AG04450 (cell line): ENCODE measurements at regions not wholly inside any gene's neighbourhood (a gene's known extent, or its start where the extent isn't known, plus 50 kb on each side); places are given as distances from the start of the nearest gene placed in this dataset.

ENCODE experiments used
- CTCF ChIA-PET: fragments of 300-600, 350-600 bp; formaldehyde crosslinking; extraction: SDS; loops from one replicate; lab custom pipeline; 2022; ENCODE audit warnings: antibody characterized with exemption, inconsistent platforms; lab: Charles Lee
- POLR2A ChIA-PET: fragments of 350-600 bp; formaldehyde crosslinking; extraction: SDS; loops from one replicate; lab custom pipeline; 2021; ENCODE audit warnings: antibody characterized with exemption, inconsistent platforms; lab: Yijun Ruan, JAX
- DNase-seq: peaks from one replicate; pipeline ENCODE4 v3.0.0-alpha.2; 2011; ENCODE audit warnings: low read depth, low spot score
- H3K27ac ChIP-seq: one replicate; pipeline ENCODE4 v1.5.1; 2012; ENCODE audit warnings: low read depth, low read length, control low read depth
- H3K27me3 ChIP-seq: one replicate; pipeline ENCODE4 v1.6.0; 2012; ENCODE audit warnings: low read length; ENCODE audit not compliant: control insufficient read depth, insufficient read depth
- H3K4me3 ChIP-seq: 2 replicates; pipeline ENCODE4 v1.5.1; 2011; ENCODE audit warnings: mild to moderate bottlenecking, low read depth, low read length, control low read depth
- H3K9me3 ChIP-seq: 2 replicates; pipeline ENCODE4 v1.5.1; 2012; ENCODE audit warnings: low read length; ENCODE audit not compliant: control insufficient read depth, insufficient read depth
- TF ChIP-seq, protein P1 (sequence below): IDR thresholded peaks from 2 replicates; pipeline ENCODE4 v1.5.1; 2011; ENCODE audit warnings: low read depth, low read length, control low read depth, inconsistent platforms

DNA sequence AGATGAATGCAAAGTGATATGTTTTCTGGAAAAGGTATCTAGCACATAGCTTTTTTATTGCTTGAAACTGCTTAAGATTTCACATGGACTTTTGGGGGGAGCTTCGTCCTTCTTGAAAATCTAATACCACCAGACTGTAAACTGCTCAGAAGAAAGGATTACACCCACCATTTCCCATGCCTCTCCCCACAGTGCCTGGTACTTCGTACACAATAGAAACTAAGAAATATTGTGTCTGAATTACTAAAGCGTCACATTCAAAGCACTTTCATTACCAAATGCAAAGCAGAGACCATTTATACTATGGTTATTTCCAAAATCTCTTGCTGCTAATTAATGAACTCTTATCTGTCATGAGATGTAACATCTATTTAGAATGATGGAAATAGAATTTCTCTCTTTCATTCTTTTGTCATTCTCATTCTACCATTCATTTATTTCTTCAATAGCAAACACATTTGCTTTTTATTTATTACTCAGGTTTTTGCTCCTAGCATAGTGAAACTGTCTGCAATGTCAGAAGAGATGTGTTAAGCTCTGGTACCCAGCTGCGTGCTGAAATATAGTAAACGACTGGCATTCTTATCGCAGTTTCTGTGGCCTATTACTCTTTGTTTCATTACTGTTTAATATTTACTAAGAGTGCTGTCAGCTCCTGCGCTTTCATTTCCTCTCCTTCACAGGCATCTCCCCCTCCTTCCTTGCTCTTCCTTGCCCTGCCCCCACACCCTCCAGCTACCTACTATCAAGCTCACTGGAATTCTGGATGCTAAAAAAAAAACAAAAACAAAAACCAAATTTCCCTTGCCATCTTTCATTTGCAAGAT lies 51.4 kb upstream of the RAPGEF2 start:
- no peak overlapping the region for H3K4me3 ChIP-seq
- no peak overlapping the region for H3K27ac ChIP-seq
- no peaks in the 10 kb centered on the region for H3K9me3 ChIP-seq
- H3K27me3 ChIP-seq, result peaks cover 6% of the 10 kb centered on the region
- CTCF ChIA-PET, result interaction anchor here (0.7 kb wide), 1 partner anchor 35 kb away, joined by 3 read pairs; no protein-coding TSS in a partner anchor
- TF ChIP-seq, protein P1, sequence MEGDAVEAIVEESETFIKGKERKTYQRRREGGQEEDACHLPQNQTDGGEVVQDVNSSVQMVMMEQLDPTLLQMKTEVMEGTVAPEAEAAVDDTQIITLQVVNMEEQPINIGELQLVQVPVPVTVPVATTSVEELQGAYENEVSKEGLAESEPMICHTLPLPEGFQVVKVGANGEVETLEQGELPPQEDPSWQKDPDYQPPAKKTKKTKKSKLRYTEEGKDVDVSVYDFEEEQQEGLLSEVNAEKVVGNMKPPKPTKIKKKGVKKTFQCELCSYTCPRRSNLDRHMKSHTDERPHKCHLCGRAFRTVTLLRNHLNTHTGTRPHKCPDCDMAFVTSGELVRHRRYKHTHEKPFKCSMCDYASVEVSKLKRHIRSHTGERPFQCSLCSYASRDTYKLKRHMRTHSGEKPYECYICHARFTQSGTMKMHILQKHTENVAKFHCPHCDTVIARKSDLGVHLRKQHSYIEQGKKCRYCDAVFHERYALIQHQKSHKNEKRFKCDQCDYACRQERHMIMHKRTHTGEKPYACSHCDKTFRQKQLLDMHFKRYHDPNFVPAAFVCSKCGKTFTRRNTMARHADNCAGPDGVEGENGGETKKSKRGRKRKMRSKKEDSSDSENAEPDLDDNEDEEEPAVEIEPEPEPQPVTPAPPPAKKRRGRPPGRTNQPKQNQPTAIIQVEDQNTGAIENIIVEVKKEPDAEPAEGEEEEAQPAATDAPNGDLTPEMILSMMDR, result no peak
- POLR2A ChIA-PET, result no interaction called here
- no peak for DNase-seq

DNA sequence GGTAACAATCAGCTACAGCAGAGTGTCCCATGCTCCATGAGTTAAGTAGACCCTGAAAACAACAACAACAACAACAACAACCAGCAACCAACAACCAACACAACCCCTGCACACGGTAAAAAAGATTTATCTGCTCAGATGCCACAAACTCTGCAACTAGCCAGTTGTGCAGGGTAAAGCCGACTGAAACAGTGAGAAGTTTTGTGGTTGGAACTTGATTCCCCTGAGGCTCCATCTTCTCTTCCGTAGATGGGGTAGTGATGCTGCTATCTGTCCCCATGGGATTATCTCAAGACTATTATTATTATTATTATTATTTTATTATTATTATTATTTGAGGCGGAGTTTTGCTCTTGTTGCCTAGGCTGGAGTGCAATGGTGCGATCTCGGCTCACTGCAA lies 50.6 kb upstream of the RAPGEF2 start:
- H3K27me3 ChIP-seq, result peaks cover 6% of the 10 kb centered on the region
- TF ChIP-seq, protein P1, result no peak

More for the DNA sequence above, 50.6 kb upstream of the RAPGEF2 start:
- no peak overlapping the region for H3K27ac ChIP-seq
- DNase-seq, result no peak
- H3K9me3 ChIP-seq, result no peaks in the 10 kb centered on the region
- ChIA-PET POLR2A (no interaction called here), CTCF (interaction anchor here (0.6 kb wide), 1 partner anchor 272 kb away, joined by 4 read pairs; no protein-coding TSS in a partner anchor)
- H3K4me3 ChIP-seq, result no peak overlapping the region
